HG03342 (cell line): ENCODE measurements at regions not wholly inside any gene's neighbourhood (a gene's known extent, or its start where the extent isn't known, plus 50 kb on each side); places are given as distances from the start of the nearest gene placed in this dataset.
A peak's percentile ranks its signal among the peaks of the same experiment; 100 is the strongest.

ENCODE experiments used
- ATAC-seq: cut with Tn5 transposase; IDR thresholded peaks from one replicate; pipeline ENCODE4 v1.9.1; 2021; ENCODE audit warnings: mild to moderate bottlenecking, moderate library complexity; ENCODE audit not compliant: unreplicated experiment

DNA sequence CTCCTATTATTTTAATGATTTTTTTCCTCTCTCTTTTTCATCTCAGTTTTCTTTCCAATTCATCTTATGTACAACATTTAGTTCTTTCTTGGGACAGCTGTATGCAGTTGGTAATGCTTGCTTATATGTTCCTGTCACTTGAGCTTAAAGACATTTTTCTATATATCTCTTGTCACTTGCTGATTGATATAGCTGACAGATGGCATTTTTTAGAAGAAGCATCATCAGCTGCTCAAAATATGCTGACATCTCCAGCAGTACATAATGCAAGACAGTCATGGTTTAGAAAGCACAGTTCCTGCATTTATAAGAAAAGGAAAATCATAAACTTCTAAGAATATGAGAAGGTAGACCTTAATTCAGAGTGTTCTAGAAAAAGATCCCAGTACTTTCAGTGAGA is 56.5 kb downstream of the DCAF8L1 start:
- no peak for ATAC-seq

DNA sequence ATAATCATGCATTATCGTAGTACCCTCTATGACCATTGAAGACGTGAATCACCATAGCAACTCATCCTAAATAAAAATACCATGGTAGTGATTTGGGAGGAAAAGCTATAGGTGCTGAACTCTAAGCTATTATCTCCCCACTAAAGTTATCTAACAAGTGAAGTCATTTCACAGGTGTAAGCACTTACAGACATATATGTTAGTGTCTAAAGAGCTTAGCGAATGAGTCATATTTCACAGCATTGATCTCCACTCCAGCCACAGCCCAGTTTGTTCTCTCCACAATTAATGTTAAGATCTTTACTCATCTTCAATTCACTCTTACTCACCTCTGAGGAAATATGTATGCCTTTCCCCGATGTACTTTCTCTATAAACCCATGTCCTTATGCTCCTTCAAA is 57.0 kb downstream of the DCAF8L1 start:
- no peak for ATAC-seq

DNA sequence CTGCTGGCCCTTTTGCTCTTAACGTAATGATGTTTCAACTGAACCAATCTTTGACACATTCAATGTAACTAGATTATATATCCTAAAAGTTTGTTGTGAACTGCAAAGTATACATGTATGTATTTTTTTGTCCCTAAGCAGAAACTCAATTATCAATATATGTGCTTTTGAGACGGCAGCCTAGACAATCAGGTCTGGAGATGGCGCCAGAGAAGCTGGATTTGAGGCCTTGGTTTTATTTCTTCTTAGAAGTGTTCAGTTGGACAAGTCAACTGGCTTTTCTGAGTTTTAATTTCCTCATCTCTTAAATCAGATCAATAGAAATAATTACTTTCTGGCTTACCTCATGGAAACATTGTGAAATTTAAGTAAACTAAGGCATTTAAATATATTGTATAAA is 62.5 kb downstream of the DCAF8L1 start:
- no peak for ATAC-seq

DNA sequence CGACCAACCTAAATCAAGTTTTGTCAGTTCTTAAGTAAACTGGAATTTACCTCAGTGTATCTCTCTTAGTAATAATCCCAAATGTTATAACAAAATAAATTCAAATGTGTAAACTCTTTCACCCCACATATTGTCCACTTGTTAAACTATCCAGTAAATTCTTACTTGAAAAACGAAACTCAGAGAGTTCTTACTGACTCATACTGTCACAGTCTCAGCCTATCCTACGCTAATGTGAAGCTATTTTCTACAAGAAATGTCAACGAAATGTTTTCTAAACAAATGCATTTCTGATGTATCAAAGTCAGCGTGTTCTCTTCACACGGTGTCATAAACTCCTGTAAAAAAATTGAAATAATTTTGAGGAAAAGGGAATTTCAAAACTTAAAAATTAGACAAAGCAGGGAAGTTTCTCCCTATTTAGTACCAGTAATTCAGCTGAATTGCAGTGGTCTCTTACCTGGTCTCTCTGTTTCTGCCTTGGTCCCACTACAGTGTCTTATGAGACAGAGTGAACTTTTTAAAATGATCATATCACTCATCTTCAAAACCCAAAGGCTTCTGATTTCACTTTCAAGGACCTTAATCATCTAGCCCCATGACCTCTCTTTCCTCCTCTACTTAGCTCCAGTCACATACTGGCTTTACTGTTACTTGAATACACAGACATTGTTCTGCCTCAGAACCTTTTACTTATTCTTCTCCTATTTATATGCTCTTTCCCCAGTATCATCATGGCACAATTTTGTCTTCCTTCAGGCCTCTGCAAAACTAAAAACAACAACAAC is 63.3 kb downstream of the DCAF8L1 start:
- no peak for ATAC-seq

DNA sequence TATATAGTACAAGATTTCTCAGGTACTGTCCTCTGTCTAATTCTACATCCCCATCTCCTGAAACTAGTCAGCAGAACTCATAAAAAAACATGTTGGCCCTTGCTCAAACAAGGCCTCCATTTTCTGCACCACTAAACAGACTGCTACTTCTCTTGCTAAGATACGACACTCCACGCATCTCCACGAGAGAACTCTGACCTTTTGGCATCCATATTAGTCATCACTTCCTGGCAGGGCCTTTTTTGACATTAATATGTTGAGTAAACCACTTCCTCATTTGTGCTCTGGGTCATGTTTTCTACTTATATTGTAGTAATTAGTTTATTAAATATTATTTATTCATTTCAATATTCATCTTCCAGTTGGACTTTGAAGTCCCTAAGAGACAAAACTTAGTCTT is 65.6 kb downstream of the DCAF8L1 start:
- ATAC-seq, result peak; percentile 87

DNA sequence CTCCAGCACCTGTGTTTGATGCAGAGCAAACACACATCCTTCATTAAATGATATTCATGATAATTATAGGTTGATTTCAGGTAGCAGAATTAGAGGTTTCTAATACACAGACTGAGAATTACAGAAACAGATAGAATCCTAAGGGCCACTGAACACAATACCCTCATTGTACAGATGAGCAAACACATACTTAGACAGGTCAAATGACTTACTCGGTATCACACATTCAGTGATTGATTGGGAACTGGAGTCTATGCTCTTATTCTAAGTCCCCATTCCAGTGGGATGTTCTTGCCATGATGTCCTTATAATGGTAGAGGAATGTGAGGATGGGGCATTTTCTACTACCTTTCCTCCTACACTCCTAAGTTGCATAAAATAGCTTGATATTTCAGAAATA is 70.8 kb downstream of the DCAF8L1 start:
- ATAC-seq, result no peak

DNA sequence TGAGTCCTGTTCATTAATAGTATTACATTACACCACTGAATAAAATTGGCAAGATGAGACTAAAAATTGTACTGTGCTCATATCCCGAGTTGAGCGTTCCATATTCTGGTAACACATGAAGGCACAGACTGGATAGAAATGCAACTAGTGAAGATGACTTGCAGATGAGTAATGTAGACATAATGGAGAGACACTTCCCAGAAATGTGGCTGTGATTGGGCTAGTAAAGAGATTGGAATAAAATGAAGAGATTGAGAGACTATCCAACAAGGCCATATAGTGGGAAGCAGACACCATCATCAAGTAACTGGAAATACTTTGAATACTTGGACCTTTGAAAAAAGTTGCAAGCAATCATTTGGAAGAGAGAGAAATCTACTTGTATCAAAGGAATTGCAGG is 77.3 kb downstream of the DCAF8L1 start:
- no peak for ATAC-seq

DNA sequence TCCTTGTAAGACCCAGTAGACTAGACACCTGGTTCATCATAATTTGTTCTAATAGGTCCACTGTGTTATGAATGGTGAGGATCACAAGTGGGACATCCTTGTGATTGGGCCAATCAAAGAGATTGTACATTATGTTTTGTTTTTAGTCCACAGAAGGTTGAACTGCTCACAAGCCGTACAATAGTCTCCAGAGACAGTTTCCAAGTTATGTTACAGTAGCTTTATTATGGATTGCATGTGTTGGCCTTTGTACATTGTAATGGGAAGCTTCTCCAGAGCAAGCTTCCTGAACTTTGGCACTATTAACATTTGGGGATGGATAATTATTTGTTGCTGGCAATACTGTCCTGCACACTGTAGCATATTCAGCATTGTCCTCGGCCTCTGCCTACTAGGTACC is 86.1 kb downstream of the MAGEB10 start:
- ATAC-seq, result no peak

DNA sequence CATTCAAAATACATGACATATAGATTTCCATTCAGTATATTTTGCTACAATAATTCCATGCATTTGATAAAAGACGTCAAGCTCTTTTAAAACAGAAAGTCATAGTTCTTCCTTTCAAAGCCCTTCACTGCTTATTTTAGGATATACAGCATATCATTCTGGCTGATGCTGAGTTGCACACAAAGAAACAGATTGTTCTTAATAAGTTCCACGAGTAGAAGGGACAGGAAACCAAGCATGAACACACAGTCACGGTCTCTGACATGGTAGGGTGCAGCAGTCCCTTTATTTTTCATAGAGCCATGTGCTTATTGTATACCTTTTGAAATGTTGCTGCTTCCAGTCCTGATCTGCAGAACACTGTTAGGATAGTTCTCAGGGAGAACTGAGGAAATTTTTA is 85.4 kb downstream of the MAGEB10 start:
- ATAC-seq, result no peak

DNA sequence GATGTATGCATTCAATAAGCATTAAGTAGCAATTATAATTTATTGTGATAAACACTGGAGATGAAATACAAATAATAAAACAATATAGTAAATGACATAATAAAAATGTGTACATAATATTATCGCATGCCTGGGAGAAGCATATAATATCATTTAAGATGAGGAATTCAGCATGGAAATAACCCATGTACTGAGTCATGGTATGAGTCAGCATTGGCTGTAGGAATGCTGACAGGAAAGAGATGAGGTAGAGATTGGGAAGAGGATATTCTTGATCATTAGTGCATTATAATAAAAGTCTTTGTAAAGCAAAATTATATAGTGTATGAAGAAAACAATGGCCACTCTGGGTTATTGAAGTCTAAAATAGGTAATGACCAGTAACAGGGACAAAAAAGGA is 82.8 kb downstream of the MAGEB10 start:
- ATAC-seq, result no peak

DNA sequence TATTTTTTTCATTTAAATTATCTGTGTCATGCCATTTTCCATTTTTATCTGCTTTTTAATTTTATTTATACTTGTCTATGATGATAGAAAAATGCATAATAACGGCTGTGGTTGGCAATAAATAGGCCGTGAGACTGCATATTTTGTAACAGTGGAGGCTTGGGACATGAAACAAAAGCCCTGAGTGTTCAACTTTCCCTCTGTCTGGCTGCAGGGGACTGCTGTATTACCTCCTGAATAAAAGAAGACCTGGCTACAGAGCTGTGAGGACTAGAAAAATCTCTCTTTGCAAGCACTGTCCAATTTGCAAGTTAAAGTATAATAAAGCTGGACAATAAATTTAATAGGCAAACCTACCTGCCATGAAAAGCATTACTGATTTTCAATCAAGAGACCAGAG is 82.1 kb downstream of the MAGEB10 start:
- ATAC-seq, result no peak

DNA sequence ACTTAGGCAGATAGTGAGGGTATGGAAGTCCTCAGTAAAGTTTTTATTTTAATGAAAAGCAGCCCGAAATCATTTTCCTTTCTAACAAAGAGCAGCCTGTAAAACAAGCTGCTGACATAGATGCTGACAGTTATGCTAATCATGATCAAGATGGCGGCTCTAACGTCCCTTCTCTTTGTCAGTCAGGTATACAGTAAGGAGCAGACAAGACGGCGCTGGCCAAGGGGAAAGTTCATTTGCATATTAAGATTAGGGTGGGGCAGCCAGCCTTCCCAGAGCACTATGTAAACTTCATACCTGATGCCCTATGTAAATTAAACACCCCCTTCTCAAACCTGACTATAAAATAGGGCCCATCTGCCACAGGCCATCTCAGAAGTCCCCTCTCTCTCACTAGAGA is 76.9 kb downstream of the MAGEB10 start:
- ATAC-seq, result no peak

DNA sequence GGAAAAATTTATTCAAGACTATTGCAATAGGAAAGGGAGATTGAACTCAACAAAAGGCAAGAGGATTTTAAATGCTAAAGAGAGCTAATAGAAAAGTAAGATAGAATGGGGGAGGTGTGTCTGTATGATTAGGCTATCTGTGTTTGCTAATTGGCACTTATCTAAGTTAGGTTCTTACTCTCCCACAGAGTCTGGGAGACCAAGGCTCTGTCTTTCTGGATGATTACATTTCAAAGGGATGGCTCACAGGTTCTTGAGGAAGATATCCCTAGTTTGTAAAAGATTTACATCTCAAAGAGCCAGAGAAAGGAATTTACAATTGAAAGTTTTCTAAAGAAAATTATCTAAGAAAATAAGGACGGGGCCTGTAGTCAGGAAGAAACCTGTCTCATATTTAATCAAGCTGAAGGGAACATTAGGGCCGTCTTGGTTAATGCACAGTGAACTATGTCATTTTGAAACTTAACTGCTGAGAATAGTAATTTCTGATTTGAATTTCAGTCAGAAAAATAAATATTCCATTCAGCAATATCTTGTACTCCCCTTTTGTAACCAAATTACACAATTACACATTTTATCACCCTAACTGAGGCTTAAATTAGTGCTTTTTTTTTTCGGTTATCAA is 75.8 kb downstream of the MAGEB10 start:
- ATAC-seq, result no peak

DNA sequence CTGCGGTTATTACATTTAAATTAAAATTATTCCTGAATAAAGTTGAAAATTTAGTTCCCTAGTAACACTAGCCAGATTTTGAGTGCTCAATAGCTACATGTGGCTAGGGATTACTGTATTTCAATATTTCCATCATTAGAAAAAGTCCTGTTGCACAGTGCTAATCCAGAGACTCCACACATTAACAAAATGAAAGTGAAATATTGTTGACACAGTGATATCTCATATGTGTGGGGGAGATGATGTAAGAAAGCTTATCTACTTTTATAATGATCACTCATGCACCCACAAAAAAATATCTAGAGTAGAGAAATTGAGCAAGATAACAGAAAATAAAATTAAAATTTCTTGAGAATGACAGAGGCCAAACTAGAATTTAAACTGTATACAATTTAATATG is 74.9 kb downstream of the MAGEB10 start:
- no peak for ATAC-seq

DNA sequence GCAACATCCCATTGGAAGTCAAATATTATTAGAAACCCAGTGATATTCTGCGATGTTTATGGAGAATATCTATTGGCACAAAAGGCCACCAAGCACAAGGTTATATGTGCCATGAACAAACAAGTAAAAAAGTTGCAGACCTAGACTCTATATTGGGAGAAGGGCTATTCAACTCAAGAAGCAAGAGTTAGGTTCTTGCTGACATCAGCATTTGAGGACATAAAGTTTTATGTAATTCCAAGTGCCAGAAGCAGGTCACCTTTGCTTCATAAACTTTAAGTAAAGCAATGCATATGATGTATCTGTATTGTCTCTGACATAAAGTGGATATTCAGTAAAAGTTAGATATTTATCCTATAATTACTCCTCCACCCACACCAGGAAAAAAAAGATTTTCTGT is 71.1 kb downstream of the MAGEB10 start:
- ATAC-seq, result no peak
